RWPE2 (cell line): ENCODE measurements at regions not wholly inside any gene's neighbourhood (a gene's known extent, or its start where the extent isn't known, plus 50 kb on each side); places are given as distances from the start of the nearest gene placed in this dataset.

Experiments used
- ATAC-seq: fragments of 200-7000 bp; cut with Tn5 transposase; 3 replicates; pipeline ENCODE4 v1.9.1; 2021; ENCODE audit warnings: low read depth
- DNase-seq: peaks from one replicate; pipeline ENCODE4 v3.0.0-alpha.2; 2020; ENCODE audit warnings: low spot score
- H3K27ac ChIP-seq: fragments of 450-650 bp; 2 replicates; pipeline ENCODE4 v1.5.1; 2017; ENCODE audit warnings: mild to moderate bottlenecking; ENCODE audit not compliant: poor library complexity, severe bottlenecking
- H3K27me3 ChIP-seq: fragments of 250-450 bp; sonication (Bioruptor Pico); 2 replicates; pipeline ENCODE4 v1.5.1; 2021; ENCODE audit warnings: mild to moderate bottlenecking, moderate library complexity; ENCODE audit not compliant: insufficient read depth, poor library complexity, severe bottlenecking
- H3K36me3 ChIP-seq: fragments of 250-450 bp; sonication (Bioruptor Pico); 2 replicates; pipeline ENCODE4 v1.5.1; 2020; ENCODE audit warnings: low read depth, mild to moderate bottlenecking, moderate library complexity
- H3K4me1 ChIP-seq: fragments of 250-450 bp; sonication (Bioruptor Pico); 2 replicates; pipeline ENCODE4 v1.5.1; 2021; ENCODE audit warnings: mild to moderate bottlenecking, moderate library complexity; ENCODE audit not compliant: insufficient read depth, poor library complexity, severe bottlenecking
- H3K4me3 ChIP-seq: fragments of 250-450 bp; sonication (Bioruptor Pico); 2 replicates; pipeline ENCODE4 v1.5.1; 2021; ENCODE audit warnings: mild to moderate bottlenecking, moderate library complexity; ENCODE audit not compliant: severe bottlenecking
- H3K9me3 ChIP-seq: fragments of 250-450 bp; sonication (Bioruptor Pico); 2 replicates; pipeline ENCODE4 v1.5.1; 2021; ENCODE audit warnings: mild to moderate bottlenecking, moderate library complexity; ENCODE audit not compliant: severe bottlenecking
- TF ChIP-seq, protein P1 (sequence below): fragments of 450-650 bp; IDR thresholded peaks from one replicate; pipeline ENCODE4 v1.5.1; 2017; ENCODE audit warnings: mild to moderate bottlenecking, moderate library complexity; ENCODE audit not compliant: poor library complexity, severe bottlenecking

DNA sequence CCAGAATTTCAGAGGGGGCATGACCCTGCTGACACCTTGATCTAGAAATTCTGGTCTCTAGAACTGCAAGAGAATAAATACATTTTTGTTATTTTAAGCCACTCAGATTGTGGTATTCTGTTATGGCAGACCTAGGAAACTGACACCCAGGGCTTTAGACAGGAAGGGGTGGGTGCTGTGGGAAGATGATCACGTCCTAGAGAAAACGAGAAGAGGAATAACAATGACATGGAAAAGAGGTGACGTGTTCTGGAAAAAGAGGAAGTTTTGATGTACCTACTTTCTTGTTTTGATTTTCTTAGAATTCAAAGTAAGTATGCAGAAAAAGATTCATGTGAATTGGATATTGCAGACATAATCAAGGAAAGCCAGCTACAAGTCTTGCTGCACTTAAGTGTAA is 232.9 kb upstream of the RUNX1 start:
- TF ChIP-seq, protein P1, sequence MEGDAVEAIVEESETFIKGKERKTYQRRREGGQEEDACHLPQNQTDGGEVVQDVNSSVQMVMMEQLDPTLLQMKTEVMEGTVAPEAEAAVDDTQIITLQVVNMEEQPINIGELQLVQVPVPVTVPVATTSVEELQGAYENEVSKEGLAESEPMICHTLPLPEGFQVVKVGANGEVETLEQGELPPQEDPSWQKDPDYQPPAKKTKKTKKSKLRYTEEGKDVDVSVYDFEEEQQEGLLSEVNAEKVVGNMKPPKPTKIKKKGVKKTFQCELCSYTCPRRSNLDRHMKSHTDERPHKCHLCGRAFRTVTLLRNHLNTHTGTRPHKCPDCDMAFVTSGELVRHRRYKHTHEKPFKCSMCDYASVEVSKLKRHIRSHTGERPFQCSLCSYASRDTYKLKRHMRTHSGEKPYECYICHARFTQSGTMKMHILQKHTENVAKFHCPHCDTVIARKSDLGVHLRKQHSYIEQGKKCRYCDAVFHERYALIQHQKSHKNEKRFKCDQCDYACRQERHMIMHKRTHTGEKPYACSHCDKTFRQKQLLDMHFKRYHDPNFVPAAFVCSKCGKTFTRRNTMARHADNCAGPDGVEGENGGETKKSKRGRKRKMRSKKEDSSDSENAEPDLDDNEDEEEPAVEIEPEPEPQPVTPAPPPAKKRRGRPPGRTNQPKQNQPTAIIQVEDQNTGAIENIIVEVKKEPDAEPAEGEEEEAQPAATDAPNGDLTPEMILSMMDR, result no peak
- H3K27ac ChIP-seq, result no peak overlapping the region
- H3K9me3 ChIP-seq, result no peaks in the 10 kb centered on the region
- ATAC-seq, result no peak
- H3K36me3 ChIP-seq, result no peaks in the 10 kb centered on the region
- peaks cover 9% of the 10 kb centered on the region for H3K4me1 ChIP-seq
- no peaks in the 10 kb centered on the region for H3K27me3 ChIP-seq
- H3K4me3 ChIP-seq, result no peak overlapping the region
- no peak for DNase-seq

DNA sequence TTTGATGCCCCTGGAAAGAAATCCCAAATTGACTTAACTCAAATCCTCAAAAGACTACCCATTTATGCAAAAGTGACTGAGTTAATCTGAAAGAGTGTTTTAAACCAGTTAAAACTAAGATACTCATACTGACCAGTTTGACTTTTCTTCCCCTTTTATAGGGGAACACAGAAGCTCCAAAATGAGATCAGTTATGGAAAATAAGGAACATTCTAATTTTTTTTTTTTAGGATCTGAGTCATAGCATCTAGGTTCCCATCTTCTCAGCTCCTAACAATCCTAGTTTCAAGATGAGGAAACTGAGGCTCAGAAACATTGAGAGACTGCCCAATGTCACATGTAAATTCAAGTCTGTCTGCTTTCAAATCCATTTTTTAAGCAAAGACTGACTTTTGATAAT is 231.1 kb upstream of the RUNX1 start:
- H3K36me3 ChIP-seq, result no peaks in the 10 kb centered on the region
- DNase-seq (no peak), ATAC-seq (no peak)
- no peaks in the 10 kb centered on the region for H3K9me3 ChIP-seq
- H3K27ac ChIP-seq, result no peak overlapping the region
- H3K27me3 ChIP-seq, result no peaks in the 10 kb centered on the region
- TF ChIP-seq, protein P1, result no peak
- H3K4me3 ChIP-seq, result no peak overlapping the region
- peaks cover 26% of the 10 kb centered on the region for H3K4me1 ChIP-seq

DNA sequence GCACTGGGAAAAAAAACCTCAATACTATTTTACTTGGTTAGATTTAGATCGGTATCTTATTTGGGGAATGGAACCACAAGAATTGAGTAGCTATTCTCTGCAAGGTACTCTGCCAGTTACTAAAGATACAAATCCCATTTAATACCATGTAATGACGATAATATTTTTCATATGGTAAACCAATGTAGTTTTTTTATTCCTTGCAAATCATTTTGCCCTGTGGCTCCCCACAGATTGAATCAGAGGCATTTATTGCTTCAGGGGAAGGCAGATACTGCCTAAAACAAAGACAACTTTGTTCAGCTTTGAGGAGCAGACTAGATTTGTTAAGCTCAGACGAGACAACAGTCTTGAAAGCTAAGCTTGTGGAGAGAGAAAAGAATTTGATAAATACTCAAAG is 226.7 kb upstream of the RUNX1 start:
- Histone ChIP-seq H3K4me3 (no peak overlapping the region), H3K27ac (peak overlapping the region; percentile 93), H3K36me3 (no peaks in the 10 kb centered on the region), H3K9me3 (no peaks in the 10 kb centered on the region), H3K27me3 (no peaks in the 10 kb centered on the region), H3K4me1 (peaks cover 33% of the 10 kb centered on the region)
- ATAC-seq (peak; percentile 67), DNase-seq (no peak)
- TF ChIP-seq, protein P1, result no peak

DNA sequence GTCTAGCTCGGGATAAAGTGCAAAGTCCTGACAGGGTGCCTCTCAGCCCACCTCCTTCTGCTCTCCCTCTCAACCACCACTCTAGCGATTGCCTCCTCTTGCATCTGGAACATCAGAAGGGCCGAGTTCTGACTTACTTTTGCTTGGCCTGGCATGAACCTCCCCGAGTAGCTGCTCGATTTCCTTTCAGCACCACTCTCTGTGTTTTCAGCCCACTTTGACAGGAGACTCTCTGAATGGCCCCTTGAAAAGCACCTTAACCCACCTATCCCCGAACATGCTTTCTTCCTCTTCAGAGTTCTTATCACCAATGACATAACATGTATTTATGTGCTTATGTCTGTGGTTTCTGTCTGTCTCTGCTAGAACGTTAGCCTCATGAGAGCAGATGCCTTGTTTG is 225.8 kb upstream of the RUNX1 start:
- Histone ChIP-seq H3K36me3 (no peaks in the 10 kb centered on the region), H3K9me3 (no peaks in the 10 kb centered on the region), H3K27ac (peak overlapping the region; percentile 93), H3K27me3 (no peaks in the 10 kb centered on the region), H3K4me1 (peaks cover 33% of the 10 kb centered on the region), H3K4me3 (no peak overlapping the region)
- TF ChIP-seq, protein P1, result no peak
- no peak for DNase-seq
- no peak for ATAC-seq

DNA sequence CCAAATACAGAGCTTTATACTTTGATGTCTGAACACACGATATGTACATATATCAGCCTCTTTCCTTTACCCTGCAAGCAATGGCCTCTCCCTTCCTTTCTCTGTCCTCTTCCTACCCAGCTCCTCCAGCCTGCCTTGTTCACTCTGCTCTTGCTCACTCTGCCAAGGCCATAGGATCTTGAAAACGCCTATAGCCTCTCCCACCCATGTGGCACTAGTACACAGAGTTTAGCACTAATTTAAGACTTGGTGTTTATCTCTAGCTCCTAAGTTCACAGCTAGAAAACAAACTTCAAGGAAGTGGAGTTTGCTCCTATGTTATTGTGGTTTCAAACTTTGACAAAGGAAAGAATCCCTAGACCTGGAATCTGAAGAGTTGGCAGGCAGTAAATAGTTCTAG is 225.0 kb upstream of the RUNX1 start:
- ATAC-seq (no peak), DNase-seq (no peak)
- TF ChIP-seq, protein P1, result no peak
- Histone ChIP-seq H3K9me3 (no peaks in the 10 kb centered on the region), H3K4me3 (no peak overlapping the region), H3K27ac (peak overlapping the region; percentile 93), H3K4me1 (peaks cover 33% of the 10 kb centered on the region), H3K36me3 (no peaks in the 10 kb centered on the region), H3K27me3 (no peaks in the 10 kb centered on the region)
